ENCODE measurements at regions not wholly inside any gene's neighbourhood (a gene's known extent, or its start where the extent isn't known, plus 50 kb on each side); places are given as distances from the start of the nearest gene placed in this dataset.

DNA sequence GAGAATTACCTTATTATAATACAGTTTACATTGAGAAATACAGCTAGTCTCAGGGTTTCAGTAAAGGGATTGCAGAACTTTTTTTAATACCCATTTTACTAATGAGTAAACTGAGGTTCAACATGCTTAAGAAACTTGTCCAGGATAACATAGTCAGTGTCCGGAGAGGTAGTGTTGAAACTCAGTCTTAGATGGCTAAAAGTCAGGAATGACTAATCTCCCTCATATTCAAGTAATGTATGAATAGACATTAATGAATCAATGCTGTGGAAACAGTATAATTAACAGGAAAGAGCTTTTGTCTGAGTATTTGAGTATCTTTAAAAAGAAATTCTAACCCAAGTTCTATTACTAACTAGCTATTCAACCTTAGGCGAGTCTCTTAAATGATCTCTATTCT is 397.6 kb downstream of the PLA2G4A start:
- H3K4me3 ChIP-seq (ENCODE audit: low read depth, low read length), result no peak overlapping the region
- TF ChIP-seq, protein P1, sequence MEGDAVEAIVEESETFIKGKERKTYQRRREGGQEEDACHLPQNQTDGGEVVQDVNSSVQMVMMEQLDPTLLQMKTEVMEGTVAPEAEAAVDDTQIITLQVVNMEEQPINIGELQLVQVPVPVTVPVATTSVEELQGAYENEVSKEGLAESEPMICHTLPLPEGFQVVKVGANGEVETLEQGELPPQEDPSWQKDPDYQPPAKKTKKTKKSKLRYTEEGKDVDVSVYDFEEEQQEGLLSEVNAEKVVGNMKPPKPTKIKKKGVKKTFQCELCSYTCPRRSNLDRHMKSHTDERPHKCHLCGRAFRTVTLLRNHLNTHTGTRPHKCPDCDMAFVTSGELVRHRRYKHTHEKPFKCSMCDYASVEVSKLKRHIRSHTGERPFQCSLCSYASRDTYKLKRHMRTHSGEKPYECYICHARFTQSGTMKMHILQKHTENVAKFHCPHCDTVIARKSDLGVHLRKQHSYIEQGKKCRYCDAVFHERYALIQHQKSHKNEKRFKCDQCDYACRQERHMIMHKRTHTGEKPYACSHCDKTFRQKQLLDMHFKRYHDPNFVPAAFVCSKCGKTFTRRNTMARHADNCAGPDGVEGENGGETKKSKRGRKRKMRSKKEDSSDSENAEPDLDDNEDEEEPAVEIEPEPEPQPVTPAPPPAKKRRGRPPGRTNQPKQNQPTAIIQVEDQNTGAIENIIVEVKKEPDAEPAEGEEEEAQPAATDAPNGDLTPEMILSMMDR (IDR thresholded peaks at IDR 0.05; ENCODE audit: low read depth, low read length, missing control alignments), result no peak
- no peak for DNase-seq (ENCODE audit: low read depth)
- in situ Hi-C loops (cut with HindIII; ENCODE audit: low sequenced_read_pairs), result no loop called here

DNA sequence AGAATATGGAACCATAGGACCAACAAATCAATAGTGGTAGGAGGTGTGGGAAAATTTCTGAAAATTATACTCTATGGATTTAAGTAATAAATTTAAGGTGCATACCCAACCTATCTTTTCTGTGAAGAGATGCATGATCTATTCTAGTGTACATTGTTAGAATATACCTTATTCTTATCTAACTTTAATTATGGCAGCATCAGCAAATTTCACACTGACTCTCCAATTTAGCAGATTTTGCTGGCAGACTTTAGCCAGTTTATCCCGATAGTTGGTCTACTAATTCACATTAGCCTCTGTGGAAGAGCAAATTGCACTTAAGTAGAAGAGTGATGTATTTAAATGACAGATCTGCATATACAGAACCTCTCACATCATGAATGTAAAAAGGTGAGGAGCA is 400.0 kb downstream of the PLA2G4A start:
- in situ Hi-C loops (cut with HindIII; ENCODE audit: low sequenced_read_pairs), result no loop called here
- no peak for DNase-seq (ENCODE audit: low read depth)
- TF ChIP-seq, protein P1 (IDR thresholded peaks at IDR 0.05; ENCODE audit: low read depth, low read length, missing control alignments), result no peak
- H3K4me3 ChIP-seq (ENCODE audit: low read depth, low read length), result no peak overlapping the region

DNA sequence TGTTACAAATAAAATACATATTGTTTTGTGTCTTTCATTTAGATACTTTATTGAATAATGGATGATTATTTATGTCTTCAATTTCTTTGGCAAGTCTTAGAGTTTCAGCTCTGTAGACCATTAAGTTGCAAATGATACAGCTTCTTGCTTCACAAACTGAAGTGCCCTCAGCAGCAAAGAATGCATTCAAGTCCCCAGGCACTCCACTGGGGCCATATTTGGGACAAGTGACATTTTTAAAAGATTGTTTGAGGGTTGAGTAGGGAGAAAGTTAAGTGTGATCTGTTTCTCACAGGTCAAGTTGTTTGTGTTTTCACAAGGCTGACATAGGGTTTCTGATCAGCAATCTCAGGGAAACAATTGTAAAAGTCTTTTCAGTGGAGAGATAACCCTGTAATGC is 400.7 kb downstream of the PLA2G4A start:
- no peak overlapping the region for H3K4me3 ChIP-seq (ENCODE audit: low read depth, low read length)
- DNase-seq (ENCODE audit: low read depth), result no peak
- TF ChIP-seq, protein P1 (IDR thresholded peaks at IDR 0.05; ENCODE audit: low read depth, low read length, missing control alignments), result no peak
- in situ Hi-C loops (cut with HindIII; ENCODE audit: low sequenced_read_pairs), result no loop called here

DNA sequence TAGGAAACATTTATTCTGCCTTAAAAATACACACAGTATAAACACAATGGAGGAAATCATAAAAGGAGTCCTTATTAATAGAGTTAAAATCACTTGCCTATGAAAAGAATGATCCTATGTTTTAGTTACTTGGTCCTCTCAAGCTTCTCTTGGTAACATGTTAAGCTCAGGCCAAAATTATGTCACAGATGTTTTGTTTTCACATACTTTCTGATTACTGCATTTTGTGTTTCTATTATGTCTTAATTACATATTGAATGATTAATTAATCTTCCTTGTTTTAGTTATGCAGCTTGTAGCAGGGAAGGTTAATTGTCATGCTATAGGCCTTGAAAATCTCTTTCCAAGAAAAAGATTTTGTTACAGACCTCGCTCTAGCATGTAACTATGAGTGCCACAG is 406.0 kb downstream of the PLA2G4A start:
- no peak overlapping the region for H3K4me3 ChIP-seq (ENCODE audit: low read depth, low read length)
- no peak for DNase-seq (ENCODE audit: low read depth)
- in situ Hi-C loops (cut with HindIII; ENCODE audit: low sequenced_read_pairs), result no loop called here
- TF ChIP-seq, protein P1 (IDR thresholded peaks at IDR 0.05; ENCODE audit: low read depth, low read length, missing control alignments), result no peak

DNA sequence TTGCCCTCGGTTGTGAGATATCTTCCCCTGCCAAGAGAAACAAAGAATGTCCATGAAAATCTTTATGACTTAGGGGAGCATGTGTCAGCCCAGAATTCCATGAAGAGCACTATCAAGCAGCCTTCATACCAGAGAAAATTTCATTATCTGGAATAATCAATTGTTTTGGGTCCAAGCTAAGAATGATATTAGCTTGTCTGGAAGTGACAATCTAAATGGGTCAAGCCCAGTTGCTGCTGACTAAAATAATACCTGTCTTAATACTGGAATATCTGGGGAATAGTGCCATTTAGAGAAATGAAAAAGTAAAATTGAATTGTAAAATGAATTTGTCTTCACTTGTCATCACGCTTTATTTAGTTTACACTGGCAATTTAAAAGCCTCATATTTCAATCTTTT is 407.4 kb downstream of the PLA2G4A start:
- DNase-seq (ENCODE audit: low read depth), result no peak
- in situ Hi-C loops (cut with HindIII; ENCODE audit: low sequenced_read_pairs), result no loop called here
- no peak overlapping the region for H3K4me3 ChIP-seq (ENCODE audit: low read depth, low read length)
- TF ChIP-seq, protein P1 (IDR thresholded peaks at IDR 0.05; ENCODE audit: low read depth, low read length, missing control alignments), result no peak

DNA sequence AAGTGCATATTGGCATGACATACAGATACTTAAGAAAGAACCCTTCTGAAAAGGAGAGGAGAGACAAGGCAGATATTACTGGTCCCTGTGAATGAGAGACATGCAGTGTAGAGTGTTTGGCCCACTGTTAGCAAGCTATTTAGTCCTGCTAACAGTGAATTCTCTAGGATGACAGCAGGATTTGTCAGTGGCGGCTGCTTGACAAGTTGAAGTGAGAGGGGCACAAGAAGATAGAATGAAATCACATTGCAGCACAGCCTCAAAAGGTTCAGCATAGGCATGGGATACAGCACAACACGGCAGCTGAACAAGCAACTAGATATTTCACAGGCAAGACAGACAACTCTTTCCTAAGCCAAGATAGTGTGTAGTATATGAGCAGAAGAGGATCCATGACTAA is 407.9 kb downstream of the PLA2G4A start:
- in situ Hi-C loops (cut with HindIII; ENCODE audit: low sequenced_read_pairs), result no loop called here
- TF ChIP-seq, protein P1 (IDR thresholded peaks at IDR 0.05; ENCODE audit: low read depth, low read length, missing control alignments), result no peak
- H3K4me3 ChIP-seq (ENCODE audit: low read depth, low read length), result no peak overlapping the region
- no peak for DNase-seq (ENCODE audit: low read depth)

DNA sequence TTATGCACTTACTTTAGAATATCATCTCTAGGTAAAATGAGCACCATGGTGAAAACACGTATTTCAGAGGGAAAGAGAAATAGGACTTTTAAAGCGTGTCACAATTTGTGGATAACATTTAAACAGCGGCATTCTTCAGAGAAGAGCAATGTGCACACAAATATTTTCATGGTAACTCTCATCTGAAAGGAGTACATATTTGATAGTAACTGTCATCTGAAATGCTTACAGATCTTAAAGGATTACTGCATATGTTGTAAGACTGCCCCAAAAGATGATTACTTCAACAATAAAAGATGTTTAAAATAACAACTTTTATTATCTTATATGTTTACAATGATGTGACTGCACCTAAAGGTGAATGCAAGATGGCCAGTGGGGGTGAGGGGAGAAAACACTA is 408.8 kb downstream of the PLA2G4A start:
- in situ Hi-C loops (cut with HindIII; ENCODE audit: low sequenced_read_pairs), result no loop called here
- DNase-seq (ENCODE audit: low read depth), result no peak
- TF ChIP-seq, protein P1 (IDR thresholded peaks at IDR 0.05; ENCODE audit: low read depth, low read length, missing control alignments), result no peak
- no peak overlapping the region for H3K4me3 ChIP-seq (ENCODE audit: low read depth, low read length)
